ENCODE measurements at regions not wholly inside any gene's neighbourhood (a gene's known extent, or its start where the extent isn't known, plus 50 kb on each side); places are given as distances from the start of the nearest gene placed in this dataset.

DNA sequence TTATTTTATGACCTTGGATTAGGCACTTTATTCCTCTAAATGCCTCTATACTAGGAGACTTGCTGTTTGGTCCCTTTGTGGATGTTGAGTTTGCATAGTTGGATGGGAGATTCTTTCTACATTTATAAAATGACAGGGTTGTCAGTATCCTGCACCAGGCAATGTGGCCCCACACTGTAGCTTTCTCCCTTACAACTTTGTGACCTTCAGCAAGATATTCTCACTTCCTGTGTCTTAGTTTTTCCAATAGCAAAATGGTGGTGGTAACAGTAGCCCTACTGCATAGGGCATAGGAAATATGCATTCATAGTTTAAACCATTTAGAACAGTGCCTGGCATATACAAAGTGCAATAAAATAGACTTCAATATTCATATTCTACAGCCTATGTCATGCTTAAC is 128.3 kb downstream of the TXNL1 start:
- no peaks in the 10 kb centered on the region for H3K36me3 ChIP-seq (ENCODE audit: control insufficient read depth, insufficient read depth, low read length)
- no peak overlapping the region for H3K9ac ChIP-seq (ENCODE audit: low read length)
- H3K27me3 ChIP-seq (ENCODE audit: control insufficient read depth, insufficient read depth, low read length), result no peaks in the 10 kb centered on the region
- no peak overlapping the region for H3K27ac ChIP-seq (ENCODE audit: low read depth, low read length)
- no peaks in the 10 kb centered on the region for H3K4me1 ChIP-seq (ENCODE audit: control insufficient read depth, insufficient read depth, low read length)
- H3K4me3 ChIP-seq (ENCODE audit: low read length), result no peak overlapping the region

DNA sequence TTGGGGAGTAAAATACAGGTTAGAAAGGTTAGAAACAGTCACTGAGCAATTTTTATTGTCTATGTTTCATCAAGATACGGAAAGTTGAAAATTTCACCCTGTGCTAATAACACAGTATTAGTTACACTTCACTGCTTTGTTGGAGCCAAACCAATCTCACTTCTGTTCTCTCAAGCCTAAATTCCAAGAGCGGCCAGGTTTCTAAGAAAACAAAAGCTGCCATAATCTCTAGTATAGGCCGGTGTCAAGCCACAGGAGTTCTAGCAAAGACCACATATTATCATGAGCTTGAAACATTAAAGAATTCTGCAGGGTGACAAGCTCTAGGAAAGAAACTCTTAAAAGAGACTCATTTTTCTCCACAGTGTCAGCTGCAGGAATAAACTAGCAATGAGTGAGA is 128.7 kb downstream of the TXNL1 start:
- H3K27ac ChIP-seq (ENCODE audit: low read depth, low read length), result no peak overlapping the region
- H3K27me3 ChIP-seq (ENCODE audit: control insufficient read depth, insufficient read depth, low read length), result no peaks in the 10 kb centered on the region
- no peaks in the 10 kb centered on the region for H3K4me1 ChIP-seq (ENCODE audit: control insufficient read depth, insufficient read depth, low read length)
- no peaks in the 10 kb centered on the region for H3K36me3 ChIP-seq (ENCODE audit: control insufficient read depth, insufficient read depth, low read length)
- H3K9ac ChIP-seq (ENCODE audit: low read length), result no peak overlapping the region
- H3K4me3 ChIP-seq (ENCODE audit: low read length), result no peak overlapping the region

DNA sequence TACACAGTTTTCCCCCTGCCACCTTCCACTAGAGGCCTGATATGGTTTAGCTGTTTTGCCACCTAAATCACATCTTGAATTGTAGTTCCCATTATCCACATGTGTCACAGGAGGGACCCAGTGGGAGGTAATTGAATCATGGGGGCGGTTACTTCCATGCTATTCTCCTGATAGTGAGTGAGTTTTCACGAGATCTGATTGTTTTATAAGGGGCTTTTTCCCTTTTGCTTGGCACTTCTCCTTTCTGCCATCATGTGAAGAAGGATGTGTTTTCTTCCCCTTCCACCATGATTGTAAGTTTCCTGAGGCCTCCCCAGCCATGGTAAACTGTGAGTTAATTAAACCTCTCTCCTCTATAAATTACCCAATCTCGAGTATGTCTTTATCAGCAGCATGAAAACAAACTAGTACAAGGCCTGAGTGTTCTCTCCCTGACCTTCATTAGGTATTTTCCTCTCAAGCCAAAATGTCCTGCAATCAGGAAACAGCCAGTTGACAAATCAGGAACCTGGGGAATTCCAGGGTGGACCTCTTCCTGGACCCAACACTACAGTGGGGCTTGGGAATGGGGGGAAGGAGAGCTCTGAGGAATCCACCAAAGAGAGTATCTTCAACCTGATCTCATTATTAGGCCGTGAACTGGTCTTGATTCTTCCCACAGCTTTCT is 129.9 kb downstream of the TXNL1 start:
- Histone ChIP-seq H3K9ac (ENCODE audit: low read length) (no peak overlapping the region), H3K36me3 (ENCODE audit: control insufficient read depth, insufficient read depth, low read length) (no peaks in the 10 kb centered on the region), H3K27ac (ENCODE audit: low read depth, low read length) (no peak overlapping the region), H3K4me1 (ENCODE audit: control insufficient read depth, insufficient read depth, low read length) (no peaks in the 10 kb centered on the region), H3K4me3 (ENCODE audit: low read length) (no peak overlapping the region), H3K27me3 (ENCODE audit: control insufficient read depth, insufficient read depth, low read length) (no peaks in the 10 kb centered on the region)

- Histone ChIP-seq H3K27me3 (ENCODE audit: control insufficient read depth, insufficient read depth, low read length) (no peaks in the 10 kb centered on the region), H3K4me3 (ENCODE audit: low read length) (no peak overlapping the region), H3K36me3 (ENCODE audit: control insufficient read depth, insufficient read depth, low read length) (no peaks in the 10 kb centered on the region), H3K4me1 (ENCODE audit: control insufficient read depth, insufficient read depth, low read length) (no peaks in the 10 kb centered on the region), H3K9ac (ENCODE audit: low read length) (no peak overlapping the region), H3K27ac (ENCODE audit: low read depth, low read length) (no peak overlapping the region)
These were observed 132.4 kb downstream of the TXNL1 start for GRCh38 chr18:56505971-56506370.

- no peaks in the 10 kb centered on the region for H3K4me1 ChIP-seq (ENCODE audit: control insufficient read depth, insufficient read depth, low read length)
- no peak overlapping the region for H3K27ac ChIP-seq (ENCODE audit: low read depth, low read length)
- no peak overlapping the region for H3K9ac ChIP-seq (ENCODE audit: low read length)
- no peaks in the 10 kb centered on the region for H3K36me3 ChIP-seq (ENCODE audit: control insufficient read depth, insufficient read depth, low read length)
- H3K27me3 ChIP-seq (ENCODE audit: control insufficient read depth, insufficient read depth, low read length), result no peaks in the 10 kb centered on the region
- H3K4me3 ChIP-seq (ENCODE audit: low read length), result no peak overlapping the region
These were observed 133.1 kb downstream of the TXNL1 start for GRCh38 chr18:56505293-56505692.

- Histone ChIP-seq H3K27me3 (ENCODE audit: control insufficient read depth, insufficient read depth, low read length) (no peaks in the 10 kb centered on the region), H3K36me3 (ENCODE audit: control insufficient read depth, insufficient read depth, low read length) (no peaks in the 10 kb centered on the region), H3K4me1 (ENCODE audit: control insufficient read depth, insufficient read depth, low read length) (no peaks in the 10 kb centered on the region), H3K9ac (ENCODE audit: low read length) (no peak overlapping the region), H3K4me3 (ENCODE audit: low read length) (no peak overlapping the region), H3K27ac (ENCODE audit: low read depth, low read length) (no peak overlapping the region)
These were observed 136.5 kb downstream of the TXNL1 start for GRCh38 chr18:56501896-56502295.

GRCh38 chr18:56495884-56496283 is 142.5 kb downstream of the TXNL1 start:
- no peaks in the 10 kb centered on the region for H3K27me3 ChIP-seq (ENCODE audit: control insufficient read depth, insufficient read depth, low read length)
- H3K27ac ChIP-seq (ENCODE audit: low read depth, low read length), result no peak overlapping the region
- H3K4me1 ChIP-seq (ENCODE audit: control insufficient read depth, insufficient read depth, low read length), result no peaks in the 10 kb centered on the region
- no peaks in the 10 kb centered on the region for H3K36me3 ChIP-seq (ENCODE audit: control insufficient read depth, insufficient read depth, low read length)
- H3K9ac ChIP-seq (ENCODE audit: low read length), result no peak overlapping the region
- no peak overlapping the region for H3K4me3 ChIP-seq (ENCODE audit: low read length)

- H3K36me3 ChIP-seq (ENCODE audit: control insufficient read depth, insufficient read depth, low read length), result no peaks in the 10 kb centered on the region
- H3K9ac ChIP-seq (ENCODE audit: low read length), result no peak overlapping the region
- no peaks in the 10 kb centered on the region for H3K4me1 ChIP-seq (ENCODE audit: control insufficient read depth, insufficient read depth, low read length)
- H3K27me3 ChIP-seq (ENCODE audit: control insufficient read depth, insufficient read depth, low read length), result no peaks in the 10 kb centered on the region
- H3K27ac ChIP-seq (ENCODE audit: low read depth, low read length), result no peak overlapping the region
- H3K4me3 ChIP-seq (ENCODE audit: low read length), result no peak overlapping the region
These were observed 144.9 kb downstream of the TXNL1 start for GRCh38 chr18:56493531-56493930.

DNA sequence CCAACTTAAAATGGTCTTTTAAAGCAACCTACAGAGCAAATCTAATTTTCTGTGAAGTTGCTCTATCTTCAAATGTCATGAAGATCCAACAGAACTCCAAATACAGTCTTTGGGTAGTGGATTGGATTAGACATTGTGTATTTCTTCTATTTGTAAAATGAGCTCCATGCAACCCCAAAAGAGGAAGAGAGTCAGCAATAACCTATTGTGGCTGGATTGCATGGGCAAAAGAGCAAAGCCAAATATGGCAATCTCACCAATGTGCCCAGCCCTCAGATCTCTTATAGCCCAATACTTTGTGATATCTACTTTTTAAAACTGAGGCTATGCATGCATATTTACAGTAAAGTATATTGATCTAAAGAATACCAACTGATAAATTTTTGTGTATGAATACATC is 146.3 kb downstream of the TXNL1 start:
- H3K27me3 ChIP-seq (ENCODE audit: control insufficient read depth, insufficient read depth, low read length), result no peaks in the 10 kb centered on the region
- H3K36me3 ChIP-seq (ENCODE audit: control insufficient read depth, insufficient read depth, low read length), result no peaks in the 10 kb centered on the region
- H3K9ac ChIP-seq (ENCODE audit: low read length), result no peak overlapping the region
- no peaks in the 10 kb centered on the region for H3K4me1 ChIP-seq (ENCODE audit: control insufficient read depth, insufficient read depth, low read length)
- no peak overlapping the region for H3K4me3 ChIP-seq (ENCODE audit: low read length)
- no peak overlapping the region for H3K27ac ChIP-seq (ENCODE audit: low read depth, low read length)

- H3K4me1 ChIP-seq (ENCODE audit: control insufficient read depth, insufficient read depth, low read length), result no peaks in the 10 kb centered on the region
- no peak overlapping the region for H3K27ac ChIP-seq (ENCODE audit: low read depth, low read length)
- no peak overlapping the region for H3K4me3 ChIP-seq (ENCODE audit: low read length)
- H3K36me3 ChIP-seq (ENCODE audit: control insufficient read depth, insufficient read depth, low read length), result no peaks in the 10 kb centered on the region
- H3K27me3 ChIP-seq (ENCODE audit: control insufficient read depth, insufficient read depth, low read length), result no peaks in the 10 kb centered on the region
- no peak overlapping the region for H3K9ac ChIP-seq (ENCODE audit: low read length)
These were observed 147.4 kb downstream of the TXNL1 start for GRCh38 chr18:56490942-56491341.

DNA sequence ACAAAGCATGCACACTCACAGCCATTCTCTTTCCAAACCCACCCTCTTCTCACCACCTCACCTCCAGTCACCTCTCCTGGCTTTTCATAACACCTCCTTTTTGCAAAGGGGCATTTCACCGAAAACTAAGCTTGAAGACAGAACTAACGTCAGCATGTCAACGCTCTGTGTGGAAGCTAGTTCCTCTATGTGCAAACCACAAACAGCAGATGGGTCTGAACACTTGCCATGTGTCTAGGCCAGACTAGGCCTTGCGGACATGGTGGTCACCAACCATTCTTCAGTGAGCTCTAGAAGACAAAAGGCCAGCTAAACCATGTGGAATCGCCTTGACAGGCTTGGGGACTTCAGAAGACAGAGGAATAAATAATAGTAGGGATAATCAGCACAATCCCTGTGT is 148.5 kb downstream of the TXNL1 start:
- no peak overlapping the region for H3K4me3 ChIP-seq (ENCODE audit: low read length)
- no peaks in the 10 kb centered on the region for H3K36me3 ChIP-seq (ENCODE audit: control insufficient read depth, insufficient read depth, low read length)
- no peak overlapping the region for H3K27ac ChIP-seq (ENCODE audit: low read depth, low read length)
- no peaks in the 10 kb centered on the region for H3K4me1 ChIP-seq (ENCODE audit: control insufficient read depth, insufficient read depth, low read length)
- H3K9ac ChIP-seq (ENCODE audit: low read length), result no peak overlapping the region
- H3K27me3 ChIP-seq (ENCODE audit: control insufficient read depth, insufficient read depth, low read length), result no peaks in the 10 kb centered on the region

- no peaks in the 10 kb centered on the region for H3K27me3 ChIP-seq (ENCODE audit: control insufficient read depth, insufficient read depth, low read length)
These were observed 149.7 kb downstream of the TXNL1 start for GRCh38 chr18:56488739-56489138.

DNA sequence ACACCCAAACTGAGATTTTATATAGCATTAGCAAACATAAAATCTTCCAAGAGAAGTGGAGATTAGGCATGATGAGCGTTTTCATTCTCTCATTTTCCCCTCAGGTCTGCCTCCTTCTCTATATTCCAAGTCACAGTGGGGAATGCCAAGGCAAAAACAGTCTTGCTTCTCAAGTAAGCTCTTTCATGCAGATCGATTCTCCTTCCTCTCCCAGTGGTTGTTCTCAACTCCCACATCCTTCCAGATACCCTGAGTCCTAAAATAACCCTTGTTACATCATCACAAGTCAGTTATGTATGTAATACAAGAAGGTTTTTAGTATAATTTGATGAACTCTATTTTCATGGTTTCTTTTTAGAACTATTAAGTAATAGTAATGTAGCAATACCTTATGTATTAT is 150.6 kb downstream of the TXNL1 start:
- no peaks in the 10 kb centered on the region for H3K36me3 ChIP-seq (ENCODE audit: control insufficient read depth, insufficient read depth, low read length)
- H3K27me3 ChIP-seq (ENCODE audit: control insufficient read depth, insufficient read depth, low read length), result no peaks in the 10 kb centered on the region
- H3K4me1 ChIP-seq (ENCODE audit: control insufficient read depth, insufficient read depth, low read length), result no peaks in the 10 kb centered on the region
- H3K27ac ChIP-seq (ENCODE audit: low read depth, low read length), result no peak overlapping the region
- no peak overlapping the region for H3K4me3 ChIP-seq (ENCODE audit: low read length)
- no peak overlapping the region for H3K9ac ChIP-seq (ENCODE audit: low read length)

More at GRCh38 chr18:56488739-56489138, 149.7 kb downstream of the TXNL1 start:
- no peak overlapping the region for H3K4me3 ChIP-seq (ENCODE audit: low read length)
- no peaks in the 10 kb centered on the region for H3K36me3 ChIP-seq (ENCODE audit: control insufficient read depth, insufficient read depth, low read length)
- no peak overlapping the region for H3K9ac ChIP-seq (ENCODE audit: low read length)
- no peaks in the 10 kb centered on the region for H3K4me1 ChIP-seq (ENCODE audit: control insufficient read depth, insufficient read depth, low read length)
- H3K27ac ChIP-seq (ENCODE audit: low read depth, low read length), result no peak overlapping the region

Measured in rectal smooth muscle tissue (tissue), 1 donor.